DOHH2 (cell line): ENCODE measurements at regions not wholly inside any gene's neighbourhood (a gene's known extent, or its start where the extent isn't known, plus 50 kb on each side); places are given as distances from the start of the nearest gene placed in this dataset.

ENCODE experiments used
- EZH2phosphoT487 ChIP-seq: fragments of 200-600 bp; sonication (generic); IDR thresholded peaks from 2 replicates; pipeline ENCODE4 v1.6.1; 2017; ENCODE audit warnings: borderline replicate concordance, mild to moderate bottlenecking, antibody characterized with exemption, low read length, moderate library complexity, mixed read lengths
- TF ChIP-seq, protein P1 (sequence below): fragments of 200-600 bp; sonication (generic); IDR thresholded peaks from one replicate; pipeline ENCODE4 v1.5.1; 2014; ENCODE audit warnings: antibody characterized with exemption, mild to moderate bottlenecking, low read depth, low read length; ENCODE audit not compliant: poor library complexity, severe bottlenecking

DNA sequence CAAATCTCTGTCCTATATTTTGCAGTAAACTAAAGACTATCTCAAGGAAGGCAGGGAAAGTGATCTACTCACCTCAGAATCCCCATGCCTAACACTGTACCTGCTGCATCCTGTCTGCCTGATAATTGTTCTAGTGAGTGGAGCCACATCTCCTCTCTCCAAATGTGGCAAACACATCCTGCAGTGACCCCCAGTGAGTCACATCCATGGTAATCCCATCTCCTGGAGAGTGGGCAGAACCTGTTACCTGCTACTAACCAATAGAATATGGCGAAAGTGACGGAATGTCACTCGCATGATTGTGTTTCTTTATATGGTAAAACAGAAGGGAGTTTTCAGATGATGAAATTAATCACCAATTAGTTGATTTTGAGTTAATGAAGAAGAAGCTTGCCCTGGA, 353.8 kb upstream of the DLGAP1 start:
- TF ChIP-seq, protein P1, sequence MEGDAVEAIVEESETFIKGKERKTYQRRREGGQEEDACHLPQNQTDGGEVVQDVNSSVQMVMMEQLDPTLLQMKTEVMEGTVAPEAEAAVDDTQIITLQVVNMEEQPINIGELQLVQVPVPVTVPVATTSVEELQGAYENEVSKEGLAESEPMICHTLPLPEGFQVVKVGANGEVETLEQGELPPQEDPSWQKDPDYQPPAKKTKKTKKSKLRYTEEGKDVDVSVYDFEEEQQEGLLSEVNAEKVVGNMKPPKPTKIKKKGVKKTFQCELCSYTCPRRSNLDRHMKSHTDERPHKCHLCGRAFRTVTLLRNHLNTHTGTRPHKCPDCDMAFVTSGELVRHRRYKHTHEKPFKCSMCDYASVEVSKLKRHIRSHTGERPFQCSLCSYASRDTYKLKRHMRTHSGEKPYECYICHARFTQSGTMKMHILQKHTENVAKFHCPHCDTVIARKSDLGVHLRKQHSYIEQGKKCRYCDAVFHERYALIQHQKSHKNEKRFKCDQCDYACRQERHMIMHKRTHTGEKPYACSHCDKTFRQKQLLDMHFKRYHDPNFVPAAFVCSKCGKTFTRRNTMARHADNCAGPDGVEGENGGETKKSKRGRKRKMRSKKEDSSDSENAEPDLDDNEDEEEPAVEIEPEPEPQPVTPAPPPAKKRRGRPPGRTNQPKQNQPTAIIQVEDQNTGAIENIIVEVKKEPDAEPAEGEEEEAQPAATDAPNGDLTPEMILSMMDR, result no peak
- no peak for TF ChIP-seq EZH2phosphoT487
